ENCODE measurements at regions not wholly inside any gene's neighbourhood (a gene's known extent, or its start where the extent isn't known, plus 50 kb on each side); places are given as distances from the start of the nearest gene placed in this dataset.
"Not testable (repeated sequence)": the region's sequence is repeated elsewhere in the genome, so short reads cannot be mapped to it uniquely, and the experiment has no call there.

DNA sequence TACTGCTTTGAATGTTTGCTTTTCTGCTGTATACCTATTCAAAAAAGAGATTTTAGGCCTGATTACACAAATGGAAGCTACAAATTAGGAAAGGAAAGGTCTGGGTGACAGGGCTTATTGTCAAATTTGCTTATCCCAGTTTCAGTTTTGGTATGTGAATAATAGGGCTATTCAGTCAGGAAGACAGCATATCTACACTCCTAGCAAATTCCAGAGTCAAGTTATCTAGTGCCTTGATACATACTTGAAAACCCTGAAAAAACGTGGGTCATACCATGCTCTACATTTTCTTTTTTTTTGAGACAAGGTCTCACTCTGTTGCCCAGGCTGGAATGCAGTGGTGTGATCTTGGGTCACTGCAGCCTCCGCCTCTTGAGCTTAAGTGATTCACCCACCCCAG is 59.2 kb upstream of the CCDC180 start:
- not testable (repeated sequence) for DNase-seq

DNA sequence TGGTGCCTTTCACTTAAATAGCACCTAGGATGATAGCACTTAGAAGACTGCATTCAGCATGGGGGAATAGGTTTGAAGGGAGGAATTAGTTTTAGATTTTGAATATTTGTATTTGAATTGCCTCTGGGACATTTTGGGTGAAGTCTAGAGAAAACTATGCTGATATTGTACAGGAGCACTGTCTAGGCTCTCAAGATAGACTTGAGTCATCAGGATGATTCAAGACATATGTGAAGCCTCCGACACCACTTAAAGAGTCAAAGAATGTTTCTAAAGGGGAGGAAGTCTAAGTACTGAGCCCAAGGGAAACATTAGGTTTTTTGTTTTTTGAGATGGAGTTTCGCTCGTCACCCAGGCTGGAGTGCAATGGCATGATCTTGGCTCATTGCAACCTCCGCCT is 63.9 kb upstream of the CCDC180 start:
- DNase-seq: no peak

DNA sequence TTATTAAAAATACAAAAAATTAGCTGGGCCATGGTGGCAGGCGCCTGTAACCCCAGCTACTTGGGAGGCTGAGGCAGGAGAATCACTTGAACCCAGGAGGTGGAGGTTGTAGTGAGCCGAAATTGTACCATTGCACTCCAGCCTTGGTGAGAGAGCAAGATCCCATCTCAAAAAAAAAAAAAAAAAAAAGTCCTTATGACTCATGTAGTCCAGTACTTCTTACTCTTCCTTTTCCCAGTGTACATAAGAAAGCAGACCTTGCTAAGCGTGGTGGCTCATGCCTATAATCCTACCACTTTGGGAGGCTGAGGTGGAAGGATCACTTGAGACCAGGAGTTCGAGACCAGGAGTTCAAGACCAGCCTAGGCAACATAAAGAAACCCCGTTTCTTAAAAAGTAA is 66.0 kb upstream of the CCDC180 start:
- DNase-seq: not testable (repeated sequence)

DNA sequence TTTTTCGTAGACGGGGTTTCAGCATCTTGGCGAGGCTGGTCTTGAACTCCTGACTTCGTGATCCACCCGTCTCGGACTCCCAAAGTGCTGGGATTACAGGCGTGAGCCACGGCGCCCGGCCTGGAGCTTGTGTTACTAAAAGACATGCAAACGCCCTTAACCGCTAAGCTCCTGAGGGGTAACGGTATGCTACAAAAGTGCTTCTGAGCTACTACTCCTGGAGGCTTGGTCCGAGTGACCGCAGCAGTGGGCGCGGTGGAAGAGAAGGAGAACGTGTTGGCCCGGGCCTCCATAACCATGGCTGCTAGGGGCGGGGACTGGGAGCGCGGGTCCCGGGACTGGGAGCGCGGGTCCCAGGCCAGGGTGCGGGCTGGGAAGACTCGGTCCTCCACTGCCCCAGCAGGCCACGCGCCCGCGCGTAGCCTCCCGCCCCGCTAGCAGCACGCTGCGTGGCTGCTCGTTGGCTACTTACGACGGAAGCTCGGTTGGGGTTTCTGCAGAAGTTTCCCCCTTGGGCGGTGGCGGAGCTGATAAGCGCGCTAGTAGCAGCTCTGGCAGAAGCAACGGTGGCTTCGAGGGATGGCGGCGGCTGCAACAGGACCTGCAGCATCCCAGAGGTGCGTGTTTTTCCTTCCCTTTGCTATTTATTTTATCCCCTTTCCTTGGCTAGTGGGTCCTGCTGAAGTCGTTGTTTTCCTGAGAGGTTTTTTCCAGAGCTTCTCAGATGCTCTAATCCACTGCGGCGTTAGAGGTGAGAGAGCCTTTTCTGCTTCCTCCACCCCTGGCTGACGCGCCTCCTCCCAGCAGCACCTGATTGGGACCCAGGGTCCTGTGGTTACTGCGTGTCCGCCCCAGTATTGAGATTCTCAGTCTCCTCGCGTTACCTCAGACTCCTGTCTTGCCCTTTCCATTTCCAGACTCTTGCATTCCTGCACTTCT is 69.2 kb upstream of the CCDC180 start:
- DNase-seq: peak; percentile 71

DNA sequence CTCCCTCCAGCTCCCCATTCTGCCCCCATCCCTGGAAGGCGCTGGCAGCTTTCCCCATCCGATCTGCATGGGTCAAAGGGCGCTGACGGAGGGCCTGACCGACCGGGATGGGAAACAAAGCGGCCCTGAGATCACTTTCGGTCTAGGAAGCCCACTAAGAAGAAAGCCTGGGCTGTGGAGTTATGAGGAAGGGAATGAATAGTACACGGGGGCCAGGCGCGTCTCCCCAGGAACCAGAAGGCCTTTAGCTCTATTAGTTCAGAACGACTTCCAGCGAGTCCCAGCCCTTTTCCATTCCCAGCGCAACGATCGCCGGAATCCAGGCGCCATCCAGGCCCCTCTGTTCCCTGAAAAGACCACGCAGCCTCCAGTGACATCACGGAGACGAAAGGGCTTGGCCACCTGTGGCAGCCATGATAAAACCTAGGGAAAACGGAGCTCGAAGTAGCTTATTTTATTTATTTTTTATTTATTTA is 70.1 kb upstream of the CCDC180 start:
- DNase-seq: no peak

DNA sequence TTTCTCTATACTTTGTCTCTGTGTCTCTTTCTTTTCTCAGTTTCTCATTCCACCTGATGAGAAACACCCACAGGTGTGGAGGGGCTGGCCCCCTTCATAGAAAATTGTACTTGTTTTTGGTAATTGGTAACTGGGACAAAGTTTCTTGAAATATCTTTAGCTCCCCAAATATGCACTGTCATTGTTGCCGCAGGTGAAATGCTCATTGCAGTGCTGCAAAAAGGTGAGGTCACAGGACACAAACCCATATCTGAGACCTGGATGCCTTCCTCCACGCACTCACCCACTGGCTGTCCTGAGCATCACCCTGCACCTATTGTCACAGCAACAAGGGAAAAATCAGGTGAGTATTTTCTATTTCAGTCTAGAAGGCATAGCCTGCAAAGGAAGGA is 74.5 kb upstream of the CCDC180 start:
- DNase-seq: not testable (repeated sequence)

DNA sequence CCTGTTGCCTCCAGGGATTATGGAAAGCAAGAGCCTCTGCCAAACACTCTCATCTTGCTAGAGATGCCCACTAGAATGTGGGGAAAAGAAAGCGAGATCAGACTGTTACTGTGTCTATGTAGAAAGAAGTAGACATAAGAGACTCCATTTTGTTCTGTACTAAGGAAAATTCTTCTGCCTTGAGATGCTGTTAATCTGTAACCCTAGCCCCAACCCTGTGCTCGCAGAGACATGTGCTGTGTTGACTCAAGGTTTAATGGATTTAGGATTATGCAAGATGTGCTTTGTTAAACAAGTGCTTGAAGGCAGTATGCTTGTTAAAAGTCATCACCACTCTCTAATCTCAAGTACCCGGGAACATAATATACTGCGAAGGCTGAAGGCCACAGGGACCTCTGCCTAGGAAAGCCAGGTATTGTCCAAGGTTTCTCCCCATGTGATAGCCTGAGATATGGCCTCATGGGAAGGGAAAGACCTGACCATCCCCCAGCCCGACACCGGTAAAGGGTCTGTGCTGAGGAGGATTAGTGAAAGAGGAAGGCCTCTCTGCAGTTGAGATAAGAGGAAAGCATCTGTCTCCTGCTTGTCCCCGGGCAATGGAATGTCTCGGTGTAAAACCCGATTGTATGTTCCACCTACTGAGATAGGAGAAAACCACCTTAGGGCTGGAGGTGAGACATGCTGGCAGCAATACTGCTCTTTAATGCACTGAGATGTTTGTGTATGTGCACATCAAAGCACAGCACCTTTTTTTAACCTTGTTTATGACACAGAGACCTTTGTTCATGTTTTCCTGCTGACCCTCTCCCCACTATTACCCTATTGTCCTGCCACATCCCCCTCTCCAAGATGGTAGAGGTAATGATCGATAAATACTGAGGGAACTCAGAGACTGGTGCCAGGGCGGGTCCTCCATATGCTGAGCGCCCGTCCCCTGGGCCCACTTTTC is 75.1 kb upstream of the CCDC180 start:
- DNase-seq: not testable (repeated sequence)

DNA sequence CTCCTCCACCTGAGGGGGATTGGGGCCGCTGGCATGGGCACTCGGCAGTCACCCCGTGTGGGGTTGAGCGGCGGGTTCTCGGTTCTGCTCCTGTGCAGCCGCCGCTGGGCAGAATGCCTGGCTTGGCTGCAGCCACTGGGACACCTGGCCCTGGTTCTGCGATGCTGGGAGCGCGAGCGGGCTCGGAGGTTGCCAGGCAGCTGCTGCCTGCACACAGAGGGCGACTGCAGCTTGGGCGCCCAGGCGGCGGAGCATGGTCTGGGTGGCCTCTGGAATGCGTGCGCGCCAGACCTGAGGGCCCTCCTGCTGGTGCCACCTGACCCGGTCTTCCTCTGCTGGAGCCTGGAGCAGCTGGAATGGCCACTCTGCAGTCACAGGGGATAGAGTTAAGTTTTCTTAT is 85.1 kb upstream of the CCDC180 start:
- DNase-seq: not testable (repeated sequence)

DNA sequence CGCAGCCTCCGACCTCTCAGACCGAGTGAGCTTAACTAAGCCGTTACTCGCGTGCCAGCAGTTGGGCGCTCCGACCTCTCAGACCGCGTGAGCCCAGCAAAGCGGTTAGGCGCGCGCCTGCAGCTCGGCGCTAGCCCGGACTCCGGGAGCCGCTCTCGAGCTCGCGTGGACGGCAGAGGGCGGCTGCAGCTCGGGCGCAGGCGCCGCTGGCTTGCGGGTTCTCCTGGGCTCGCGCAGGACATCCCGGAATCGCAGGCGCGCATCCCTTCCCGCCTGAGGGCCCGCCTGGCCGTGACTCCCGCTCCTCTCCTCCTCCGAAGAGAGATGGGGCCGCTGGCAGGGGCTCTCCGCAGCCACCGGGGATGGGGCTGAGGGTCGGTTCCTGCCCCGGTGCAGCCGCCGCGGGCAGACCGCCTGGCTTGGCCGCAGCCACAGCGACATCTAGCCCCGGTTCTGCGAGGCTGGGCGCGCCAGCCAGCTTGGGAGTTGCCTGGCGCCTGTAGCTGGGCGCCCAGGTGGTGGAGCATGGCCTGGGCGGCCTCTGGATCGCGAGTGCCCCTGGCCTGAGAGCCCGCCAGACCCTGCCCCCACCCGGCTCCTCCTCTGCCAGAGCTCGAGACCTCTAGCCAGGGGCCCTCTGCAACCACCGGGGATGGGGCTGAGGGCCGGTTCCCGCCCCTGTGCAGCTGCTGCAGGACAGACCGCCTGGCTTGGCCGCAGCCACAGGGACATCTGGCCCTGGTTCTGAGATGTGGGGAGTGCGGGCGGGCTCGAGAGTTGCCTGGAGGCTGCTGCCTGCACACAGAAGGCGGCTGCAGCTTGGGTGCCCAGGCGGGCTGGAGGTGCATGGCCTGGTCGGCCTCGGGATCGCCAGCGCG is 85.7 kb upstream of the CCDC180 start:
- not testable (repeated sequence) for DNase-seq

DNA sequence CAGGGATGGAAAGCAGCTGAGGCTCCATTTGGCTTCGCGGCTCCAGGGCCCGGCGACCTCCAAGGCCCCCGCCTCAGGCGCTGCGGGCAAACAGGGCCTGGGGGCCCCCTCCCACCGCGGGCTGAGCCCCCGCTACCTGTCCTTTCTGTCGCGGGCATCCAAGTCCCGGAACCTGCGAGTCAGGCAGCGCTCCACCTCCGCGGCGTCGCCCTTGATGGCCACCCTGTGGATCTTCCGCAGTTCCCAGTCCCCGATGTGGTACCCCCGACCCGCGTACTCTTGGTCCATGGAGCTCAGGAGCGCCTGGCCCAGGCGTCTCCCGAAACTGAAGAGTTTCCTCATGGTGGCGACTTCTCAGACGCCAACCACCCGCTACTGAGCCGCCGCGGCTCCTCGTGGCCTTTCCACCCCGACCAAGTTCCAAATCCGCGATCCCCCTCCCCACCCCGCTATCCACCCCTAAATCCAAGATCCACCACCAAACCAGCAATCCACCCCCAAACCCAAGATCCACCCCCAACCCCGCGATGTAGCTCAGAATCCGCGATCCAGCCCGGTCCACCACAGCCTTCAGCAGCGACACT is 86.5 kb upstream of the CCDC180 start:
- DNase-seq: no peak

DNA sequence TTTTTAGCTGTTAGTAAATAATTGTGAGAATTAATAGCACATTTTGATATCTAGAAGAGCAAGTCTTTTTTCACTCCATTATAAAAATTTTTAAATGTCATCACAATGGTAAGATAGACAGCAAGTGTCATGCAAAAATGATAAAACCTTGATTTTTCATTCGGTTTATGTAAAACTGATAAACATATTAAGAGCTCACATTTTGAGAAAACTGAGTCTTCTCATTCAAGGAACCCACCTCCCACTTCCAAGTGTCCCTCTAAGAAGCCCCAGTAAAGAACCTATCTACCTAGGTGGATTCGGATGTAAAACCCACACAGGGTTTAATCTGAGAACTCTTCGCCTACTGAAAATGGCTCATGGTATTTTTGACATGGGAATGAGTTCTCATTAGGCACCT is 87.1 kb upstream of the CCDC180 start:
- not testable (repeated sequence) for DNase-seq

DNA sequence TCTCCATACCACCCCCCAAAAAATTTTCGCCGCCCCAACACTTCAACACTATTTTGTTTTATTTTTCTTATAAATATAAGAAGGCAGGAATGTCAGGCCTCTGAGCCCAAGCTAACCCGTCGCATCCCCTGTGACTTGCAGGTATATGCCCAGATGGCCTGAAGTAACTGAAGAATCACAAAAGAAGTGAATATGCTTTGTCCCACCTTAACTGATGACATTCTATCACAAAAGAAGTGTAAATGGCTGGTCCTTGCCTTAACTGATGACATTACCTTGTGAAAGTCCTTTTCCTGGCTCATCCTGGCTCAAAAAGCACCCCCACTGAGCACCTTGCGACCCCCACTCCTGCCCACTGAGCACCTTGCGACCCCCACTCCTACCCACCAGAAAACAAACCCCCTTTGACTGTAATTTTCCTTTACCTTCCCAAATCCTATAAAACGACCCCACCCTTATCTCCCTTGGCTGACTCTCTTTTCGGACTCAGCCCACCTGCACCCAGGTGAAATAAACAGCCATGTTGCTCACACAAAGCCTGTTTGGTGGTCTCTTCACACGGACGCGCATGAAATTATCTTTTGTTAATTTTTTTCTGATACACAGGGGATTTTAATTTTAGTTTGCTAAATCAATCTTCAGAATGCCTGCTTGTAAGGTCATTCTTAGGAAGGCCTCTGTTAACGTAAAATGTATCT is 87.9 kb upstream of the CCDC180 start:
- DNase-seq: not testable (repeated sequence)

DNA sequence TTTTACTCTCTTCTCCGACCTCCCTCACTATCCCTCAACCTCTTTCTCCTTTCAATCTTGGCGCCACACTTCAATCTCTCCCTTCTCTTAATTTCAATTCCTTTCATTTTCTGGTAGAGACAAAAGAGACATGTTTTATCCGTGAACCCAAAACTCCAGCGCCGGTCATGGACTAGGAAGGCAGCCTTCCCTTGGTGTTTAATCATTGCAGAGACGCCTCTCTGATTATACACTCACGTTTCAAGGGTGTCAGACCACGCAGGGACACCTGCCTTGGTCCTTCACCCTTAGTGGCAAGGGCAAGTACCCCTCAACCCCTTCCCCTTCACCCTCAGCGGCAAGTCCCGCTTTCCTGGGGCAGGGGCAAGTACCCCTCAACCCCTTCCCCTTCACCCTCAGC is 92.3 kb upstream of the CCDC180 start:
- DNase-seq: not testable (repeated sequence)

DNA sequence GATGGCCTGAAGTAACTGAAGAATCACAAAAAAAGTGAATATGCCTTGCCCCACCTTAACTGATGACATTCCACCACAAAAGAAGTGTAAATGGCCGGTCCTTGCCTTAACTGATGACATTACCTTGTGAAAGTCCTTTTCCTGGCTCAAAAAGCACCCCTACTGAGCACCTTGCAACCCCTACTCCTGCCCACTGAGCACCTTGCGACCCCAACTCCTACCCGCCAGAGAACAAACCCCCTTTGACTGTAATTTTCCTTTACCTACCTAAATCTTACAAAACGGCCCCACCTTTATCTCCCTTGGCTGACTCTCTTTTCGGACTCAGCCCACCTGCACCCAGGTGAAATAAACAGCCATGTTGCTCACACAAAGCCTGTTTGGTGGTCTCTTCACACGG is 92.9 kb upstream of the CCDC180 start:
- not testable (repeated sequence) for DNase-seq

DNA sequence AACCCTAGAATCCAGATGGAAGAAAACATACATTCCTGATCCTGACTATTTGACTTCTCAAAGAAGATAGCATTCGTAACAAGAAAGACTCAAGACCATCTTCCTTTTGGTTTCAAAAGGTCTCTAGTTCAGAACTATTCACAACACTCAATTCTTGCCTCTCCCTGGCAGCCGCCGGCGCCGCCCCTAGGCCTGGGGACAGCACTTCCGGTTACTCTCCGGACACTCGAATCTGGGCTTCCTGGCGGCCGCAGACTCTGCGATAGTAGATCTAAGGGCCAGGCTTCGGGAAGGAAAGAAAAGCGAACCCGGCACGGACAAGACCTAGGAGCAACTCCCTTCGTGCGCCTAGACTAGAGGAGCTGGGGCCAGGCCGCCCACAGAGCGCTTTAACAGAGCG is 107.8 kb upstream of the CCDC180 start:
- not testable (repeated sequence) for DNase-seq

DNA sequence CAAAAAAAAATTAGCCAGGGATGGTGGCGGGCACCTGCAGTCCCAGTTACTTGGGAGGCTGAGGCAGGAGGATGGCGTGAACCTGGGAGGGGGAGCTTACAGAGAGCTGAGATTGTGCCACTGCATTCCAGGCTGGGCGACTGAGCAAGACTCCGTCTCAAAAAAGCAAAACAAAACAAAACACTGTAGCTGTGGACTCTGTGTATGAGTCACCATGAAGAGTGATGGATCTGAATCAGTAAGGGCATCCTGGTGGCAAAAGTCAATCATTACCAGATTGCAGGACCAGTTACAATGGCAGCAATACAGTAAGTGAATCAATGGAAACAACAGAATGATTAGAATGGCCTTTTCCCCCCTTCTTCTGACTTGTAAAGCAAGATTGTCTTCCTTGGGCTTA is 113.7 kb upstream of the CCDC180 start:
- DNase-seq: not testable (repeated sequence)

DNA sequence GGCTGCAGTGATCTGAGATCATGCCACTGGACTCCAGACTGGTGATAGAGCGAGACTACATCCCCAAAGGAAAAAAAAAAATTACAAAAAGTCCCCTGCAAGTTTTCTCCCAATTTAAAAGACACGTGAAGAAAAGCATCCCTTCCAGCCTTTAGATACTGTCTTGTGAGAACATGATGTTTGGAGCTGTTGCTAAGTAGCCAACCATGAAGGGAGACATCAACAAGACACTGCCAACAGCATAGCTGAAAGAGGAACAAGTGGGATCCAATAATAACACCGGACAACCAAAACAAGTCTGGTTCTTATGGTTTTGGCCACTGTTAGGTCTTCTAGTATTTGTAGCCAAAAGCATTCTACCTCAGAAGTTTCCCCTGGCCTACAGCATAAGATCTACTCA is 118.9 kb upstream of the CCDC180 start:
- DNase-seq: no peak

DNA sequence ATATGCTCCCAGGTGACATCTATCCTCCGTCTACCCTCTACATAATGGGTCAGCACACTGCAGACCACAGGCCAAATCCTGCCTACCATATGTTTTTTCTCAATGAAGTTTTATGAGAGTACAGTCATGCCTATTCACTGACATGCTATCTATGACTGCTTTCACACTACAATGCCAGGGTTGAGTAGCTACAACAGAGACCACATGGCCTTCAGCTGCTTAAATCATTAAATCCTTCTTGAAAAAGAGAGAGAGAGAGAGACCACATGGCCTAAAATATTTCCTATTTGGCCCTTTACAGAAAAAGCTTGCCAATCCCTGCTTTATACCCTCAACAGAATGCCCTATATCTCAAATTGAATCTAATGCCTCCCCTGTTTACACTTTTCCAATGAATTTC is 119.8 kb upstream of the CCDC180 start:
- not testable (repeated sequence) for DNase-seq

DNA sequence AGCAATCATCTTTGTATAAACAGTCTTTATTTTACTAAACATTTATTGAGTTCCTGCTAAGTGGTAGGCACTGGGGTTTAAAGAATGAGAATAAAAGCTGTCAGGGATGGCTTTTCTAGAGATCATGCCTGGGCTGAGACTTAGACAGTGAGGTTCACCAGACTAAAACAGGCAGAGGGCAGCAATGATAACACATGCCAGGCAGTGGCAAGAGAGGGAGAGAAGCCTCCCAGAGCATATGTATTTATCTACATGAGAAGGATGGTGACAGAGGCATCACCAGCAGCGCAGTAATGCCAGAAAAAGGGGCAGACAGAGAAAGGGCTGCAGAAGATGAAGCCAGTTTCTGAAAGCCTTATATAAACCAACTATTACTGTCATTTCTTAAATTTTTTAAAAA is 121.0 kb upstream of the CCDC180 start:
- DNase-seq: no peak

DNA sequence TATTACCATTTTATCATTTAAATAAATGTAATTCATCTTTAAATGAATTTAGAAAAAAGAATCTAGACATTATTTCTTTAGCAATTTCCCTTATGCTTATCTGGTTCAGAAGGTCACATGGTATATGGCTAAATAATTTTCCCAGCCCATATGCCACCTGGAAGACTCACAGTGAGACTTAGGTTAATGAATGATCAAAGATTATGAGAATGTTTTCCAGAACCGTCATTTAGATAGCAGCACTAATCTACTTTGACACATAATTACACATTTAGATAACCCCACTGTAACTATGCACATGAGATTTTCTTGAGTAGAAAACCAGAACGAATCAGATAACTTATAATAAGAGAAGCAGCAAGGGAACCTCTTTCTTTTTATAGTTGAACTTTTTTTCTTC is 124.9 kb upstream of the CCDC180 start:
- DNase-seq: not testable (repeated sequence)

DNA sequence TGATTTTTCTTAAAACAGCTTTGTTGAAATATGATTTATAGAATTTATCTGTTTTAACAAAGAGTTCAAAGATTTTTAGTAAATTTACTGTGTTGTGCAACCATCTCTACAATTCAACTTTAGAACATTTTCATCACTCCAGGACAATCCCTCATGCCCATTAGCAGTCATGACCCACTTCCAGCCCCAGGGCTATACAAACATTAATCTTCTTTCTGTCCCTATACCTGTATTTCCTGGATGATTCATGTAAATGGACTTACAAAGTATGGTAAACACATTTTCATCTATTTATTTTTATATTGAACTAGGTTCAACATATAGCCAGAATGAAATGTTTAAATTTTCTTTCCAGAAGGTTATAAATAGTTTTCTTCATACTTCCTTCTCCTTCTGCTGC is 127.8 kb upstream of the CCDC180 start:
- no peak for DNase-seq

All from NCI-H1436 (cell line).